OCI-LY1 (cell line): ENCODE measurements at regions not wholly inside any gene's neighbourhood (a gene's known extent, or its start where the extent isn't known, plus 50 kb on each side); places are given as distances from the start of the nearest gene placed in this dataset.

Experiments
- EZH2 ChIP-seq: fragments of 200-600 bp; sonication (generic), shearing (Covaris generic); IDR thresholded peaks from 2 replicates; pipeline ENCODE4 v1.8.0; 2017; ENCODE audit warnings: borderline replicate concordance, mixed run types, mild to moderate bottlenecking, antibody characterized with exemption, low read length, moderate library complexity, mixed read lengths
- TF ChIP-seq, protein P1 (sequence below): fragments of 200-600 bp; sonication (generic), shearing (Covaris generic); IDR thresholded peaks from 2 replicates; pipeline ENCODE4 v1.5.1; 2017; ENCODE audit warnings: mild to moderate bottlenecking, antibody characterized with exemption, low read length, moderate library complexity, mixed read lengths

GRCh38 chr3:34544136-34544535 is 745.7 kb downstream of the PDCD6IP start:
- TF ChIP-seq, protein P1, sequence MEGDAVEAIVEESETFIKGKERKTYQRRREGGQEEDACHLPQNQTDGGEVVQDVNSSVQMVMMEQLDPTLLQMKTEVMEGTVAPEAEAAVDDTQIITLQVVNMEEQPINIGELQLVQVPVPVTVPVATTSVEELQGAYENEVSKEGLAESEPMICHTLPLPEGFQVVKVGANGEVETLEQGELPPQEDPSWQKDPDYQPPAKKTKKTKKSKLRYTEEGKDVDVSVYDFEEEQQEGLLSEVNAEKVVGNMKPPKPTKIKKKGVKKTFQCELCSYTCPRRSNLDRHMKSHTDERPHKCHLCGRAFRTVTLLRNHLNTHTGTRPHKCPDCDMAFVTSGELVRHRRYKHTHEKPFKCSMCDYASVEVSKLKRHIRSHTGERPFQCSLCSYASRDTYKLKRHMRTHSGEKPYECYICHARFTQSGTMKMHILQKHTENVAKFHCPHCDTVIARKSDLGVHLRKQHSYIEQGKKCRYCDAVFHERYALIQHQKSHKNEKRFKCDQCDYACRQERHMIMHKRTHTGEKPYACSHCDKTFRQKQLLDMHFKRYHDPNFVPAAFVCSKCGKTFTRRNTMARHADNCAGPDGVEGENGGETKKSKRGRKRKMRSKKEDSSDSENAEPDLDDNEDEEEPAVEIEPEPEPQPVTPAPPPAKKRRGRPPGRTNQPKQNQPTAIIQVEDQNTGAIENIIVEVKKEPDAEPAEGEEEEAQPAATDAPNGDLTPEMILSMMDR, result no peak
- no peak for TF ChIP-seq EZH2
